ENCODE measurements at regions not wholly inside any gene's neighbourhood (a gene's known extent, or its start where the extent isn't known, plus 50 kb on each side); places are given as distances from the start of the nearest gene placed in this dataset.
"Not testable (repeated sequence)": the region's sequence is repeated elsewhere in the genome, so short reads cannot be mapped to it uniquely, and the experiment has no call there.

GRCh38 chrX:940691-941090, 271.8 kb downstream of the CRLF2 start:
- DNase-seq: no peak

DNA sequence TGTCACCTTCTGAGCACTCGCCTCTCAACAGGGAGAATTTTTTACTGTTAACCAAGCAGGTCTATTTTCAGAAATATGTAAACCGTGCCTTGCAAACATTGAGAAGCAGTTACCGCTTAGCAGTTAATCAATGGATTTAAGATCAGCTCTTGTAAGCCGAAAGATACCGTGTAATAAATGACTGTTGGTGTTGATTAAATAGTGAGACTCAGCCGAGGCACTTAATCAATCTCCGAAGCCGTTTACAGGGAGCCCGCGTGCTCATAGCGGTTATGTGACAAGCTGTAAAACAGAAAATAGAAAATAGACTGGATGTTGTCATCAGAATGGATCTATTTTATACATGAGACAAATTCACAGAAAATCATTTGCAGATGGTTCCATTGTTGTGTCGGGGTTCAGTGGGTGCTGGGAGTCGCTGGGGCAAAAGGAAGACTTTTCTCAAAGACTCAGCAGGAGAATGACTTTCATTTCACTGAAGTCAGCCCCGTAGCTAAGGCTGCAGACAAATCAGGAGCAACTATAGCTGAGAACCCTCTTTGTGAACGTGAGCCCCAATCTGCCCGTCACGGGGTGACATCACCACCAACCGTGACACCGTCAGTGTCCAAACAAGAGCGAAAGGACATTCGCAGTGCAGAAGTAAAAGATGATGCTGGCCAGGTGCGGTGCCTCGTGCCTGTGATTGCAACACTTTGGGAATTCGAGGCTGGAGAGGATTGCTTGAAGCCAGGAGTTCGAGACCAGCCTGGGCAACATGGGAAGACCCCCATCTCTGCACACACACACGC, 275.3 kb downstream of the CRLF2 start:
- DNase-seq: no peak

GRCh38 chrX:933611-934010, 278.8 kb downstream of the CRLF2 start:
- DNase-seq: no peak

- no peak for DNase-seq
Measured at GRCh38 chrX:928606-929005, 283.8 kb downstream of the CRLF2 start.

GRCh38 chrX:926991-927390, 285.5 kb downstream of the CRLF2 start:
- DNase-seq: no peak

GRCh38 chrX:926070-926469, 286.4 kb downstream of the CRLF2 start:
- no peak for DNase-seq

- no peak for DNase-seq
Measured at GRCh38 chrX:925652-926061, 286.8 kb downstream of the CRLF2 start.

DNA sequence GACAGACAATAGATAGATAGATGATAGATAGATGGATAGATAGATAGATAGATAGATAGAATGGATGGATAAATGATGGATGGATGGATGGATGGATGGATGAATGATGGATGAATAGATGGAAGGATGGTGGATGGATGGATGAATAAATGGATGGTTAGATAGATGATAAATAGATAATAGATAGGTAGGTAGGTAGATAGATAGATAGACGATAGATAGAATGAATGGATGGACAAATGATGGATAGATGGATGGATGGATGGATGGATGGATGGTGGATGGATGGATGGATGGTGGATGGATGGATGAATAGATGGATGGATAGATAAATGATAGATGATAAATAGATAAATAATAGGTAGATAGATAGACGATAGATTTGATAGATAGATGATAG, 287.4 kb downstream of the CRLF2 start:
- DNase-seq: no peak

- DNase-seq: no peak
Measured at GRCh38 chrX:924017-924416, 288.4 kb downstream of the CRLF2 start.

- no peak for DNase-seq
Measured at GRCh38 chrX:920234-920799, 289.7 kb downstream of the SHOX start.

GRCh38 chrX:916230-916599, 285.6 kb downstream of the SHOX start:
- DNase-seq: no peak

DNA sequence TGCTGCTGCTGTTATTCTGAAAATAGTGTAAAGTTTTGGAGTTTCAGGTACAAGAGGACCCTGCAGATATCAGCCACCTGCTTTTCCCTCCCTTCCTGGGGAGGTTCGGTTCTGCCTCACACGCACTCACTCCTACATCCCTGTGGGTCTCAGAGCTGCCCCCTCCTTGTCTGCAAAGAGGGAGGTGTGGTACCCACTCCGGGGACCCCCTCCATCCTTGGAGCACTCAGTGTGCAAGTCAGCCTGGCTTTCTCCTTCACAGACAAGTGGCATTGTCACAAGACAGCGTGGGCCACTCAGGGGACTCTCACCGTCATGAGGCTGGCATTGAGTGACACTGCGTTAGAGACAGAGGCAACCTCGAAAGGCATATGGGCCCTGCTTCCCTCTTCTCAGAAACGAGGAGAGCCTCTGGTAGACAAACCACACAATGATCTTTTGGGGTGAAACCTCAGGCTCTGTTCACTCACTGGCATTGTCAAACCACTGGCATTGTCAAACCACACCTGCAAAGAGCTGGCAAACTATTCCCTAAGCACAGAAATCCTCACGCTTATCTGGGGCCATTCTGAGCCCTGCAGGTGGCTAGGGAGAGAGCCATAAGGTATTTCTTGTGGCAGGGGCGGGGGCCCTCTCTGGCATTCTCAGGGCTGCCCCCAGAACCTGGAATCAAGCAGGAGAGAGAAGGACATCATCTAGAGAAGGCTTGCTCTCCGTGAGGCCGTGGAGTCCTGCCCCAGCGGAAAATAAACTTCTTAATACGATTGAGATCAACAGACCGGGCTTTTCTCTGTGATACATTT, 285.0 kb downstream of the SHOX start:
- no peak for DNase-seq

DNA sequence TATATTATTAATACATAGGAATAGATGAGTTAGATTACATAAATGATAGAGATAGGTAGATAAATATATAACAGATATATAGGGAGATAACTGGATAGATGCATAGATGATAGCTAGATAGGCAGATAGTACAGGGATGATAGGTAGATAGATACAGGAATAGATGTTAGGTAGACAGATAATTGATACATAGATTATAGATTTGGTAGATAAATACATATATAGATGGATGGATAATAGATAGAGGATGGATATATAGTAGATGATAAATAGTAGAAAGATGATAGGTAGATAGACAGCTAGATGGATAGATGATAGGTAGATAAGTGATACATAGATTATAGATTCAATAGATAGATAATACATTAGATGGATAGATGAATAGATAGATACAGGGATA, 283.6 kb downstream of the SHOX start:
- DNase-seq: no peak

GRCh38 chrX:912677-913076, 282.1 kb downstream of the SHOX start:
- DNase-seq: no peak

GRCh38 chrX:909068-909467, 278.5 kb downstream of the SHOX start:
- DNase-seq: not testable (repeated sequence)

DNA sequence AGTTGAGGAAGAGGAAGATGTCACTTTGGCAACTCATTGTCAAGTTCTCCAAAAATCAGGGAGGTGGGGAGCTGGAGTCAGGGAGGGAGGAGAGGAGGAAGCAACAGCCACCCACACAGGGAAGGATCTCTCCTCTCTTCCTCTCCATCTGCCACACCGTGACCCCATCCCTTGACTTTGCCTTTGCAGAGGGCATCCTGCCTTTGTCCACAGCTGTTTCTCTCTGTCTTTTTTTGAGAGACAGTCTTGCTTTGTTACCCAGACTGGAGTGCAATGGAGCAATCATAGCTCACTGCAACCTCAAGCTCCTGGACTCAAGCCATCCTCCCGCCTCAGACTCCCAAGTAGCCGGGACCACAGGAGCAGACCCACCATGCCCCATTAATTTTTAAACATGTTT, 276.0 kb downstream of the SHOX start:
- no peak for DNase-seq

DNA sequence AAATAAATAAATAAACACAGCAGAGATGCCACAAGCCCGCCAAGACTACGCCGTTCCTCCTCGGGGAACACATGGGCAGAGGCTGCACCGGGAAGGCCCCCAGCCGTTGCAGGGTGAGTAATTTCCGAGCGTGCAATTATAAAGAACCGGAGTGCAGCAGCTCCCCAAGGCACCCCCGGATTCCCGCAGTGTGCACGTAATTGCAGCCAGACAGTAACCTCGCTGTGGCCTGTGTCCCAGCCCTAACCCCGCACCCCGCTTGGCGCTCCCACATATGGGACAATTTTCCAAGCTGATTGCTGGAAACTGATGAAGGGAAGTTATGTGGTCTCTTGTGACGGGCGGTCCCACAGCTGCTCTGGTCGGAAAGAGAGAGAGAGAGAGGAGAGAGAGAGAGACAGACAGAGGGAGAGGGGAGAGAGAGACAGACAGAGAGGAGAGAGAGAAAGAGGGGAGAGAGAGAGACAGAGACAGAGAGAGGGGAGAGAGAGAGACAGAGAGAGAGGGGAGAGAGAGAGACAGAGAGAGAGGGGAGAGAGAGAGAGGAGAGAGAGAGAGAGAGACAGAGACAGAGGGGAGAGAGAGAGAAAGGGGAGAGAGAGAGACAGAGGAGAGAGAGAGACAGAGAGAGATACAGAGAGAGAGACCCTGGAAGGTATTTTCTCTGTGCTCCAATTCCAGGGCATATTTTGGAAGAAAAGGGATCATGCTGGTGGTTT, 275.4 kb downstream of the SHOX start:
- DNase-seq: no peak

- DNase-seq: no peak
Measured at GRCh38 chrX:903116-903515, 272.5 kb downstream of the SHOX start.

DNA sequence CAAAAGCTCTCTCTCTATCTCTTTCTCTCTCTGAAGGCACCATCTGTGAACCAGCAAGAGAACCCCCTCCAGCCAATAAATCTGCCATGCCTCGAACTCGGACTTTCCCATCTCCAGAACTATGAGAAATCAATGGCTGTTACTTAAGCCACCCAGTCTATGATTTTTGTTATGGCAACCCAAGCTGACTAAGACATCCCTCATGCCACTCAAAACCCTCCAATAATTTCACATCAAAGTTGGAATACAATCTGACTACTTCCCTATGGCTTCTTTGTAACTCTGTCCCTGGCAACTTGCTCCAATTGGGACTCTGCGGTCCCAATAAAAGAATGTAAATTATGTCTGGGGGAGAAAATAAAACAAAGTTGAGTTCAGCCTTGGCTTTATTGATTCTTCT, 265.7 kb downstream of the SHOX start:
- DNase-seq: no peak

GRCh38 chrX:889966-890651, 259.5 kb downstream of the SHOX start:
- no peak for DNase-seq

DNA sequence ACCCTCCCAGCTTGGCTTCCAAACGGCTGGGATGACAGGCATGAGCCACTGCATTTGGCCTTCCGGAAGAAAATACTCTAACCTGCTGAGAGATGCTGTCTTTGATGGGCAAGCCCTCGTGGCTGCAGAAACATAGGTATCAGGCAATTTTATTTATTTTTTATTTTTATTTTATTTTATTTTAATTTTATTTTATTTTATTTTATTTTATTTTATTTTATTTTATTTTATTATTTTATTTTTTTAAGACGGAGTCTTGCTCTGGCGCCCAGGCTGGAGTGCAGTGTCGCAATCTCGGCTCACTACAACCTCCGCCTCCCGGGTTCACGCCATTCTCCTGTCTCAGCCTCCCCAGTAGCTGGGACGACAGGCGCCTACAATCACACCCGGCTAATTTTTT, 257.1 kb downstream of the SHOX start:
- DNase-seq: not testable (repeated sequence)

DNA sequence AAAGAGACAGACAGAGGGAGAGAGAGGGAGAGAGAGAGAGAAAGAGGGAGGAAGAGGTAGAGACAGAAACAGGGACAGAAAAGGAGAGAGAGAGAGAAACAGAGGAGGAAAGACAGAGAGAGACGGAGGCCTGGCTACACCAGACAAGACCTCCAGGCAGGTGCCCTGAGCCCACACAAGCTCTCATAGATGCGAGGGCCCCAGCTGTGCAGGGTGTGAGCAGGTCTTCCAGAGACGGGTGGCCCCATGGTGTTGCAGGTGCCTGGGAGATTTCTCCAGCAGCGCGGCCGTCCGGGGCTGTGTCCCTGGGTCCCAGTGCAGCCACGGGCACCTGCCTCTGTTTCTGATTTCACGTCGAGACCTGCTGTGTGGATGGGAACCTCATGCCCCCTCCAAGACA, 253.0 kb downstream of the SHOX start:
- DNase-seq: no peak
